ENCODE measurements at regions not wholly inside any gene's neighbourhood (a gene's known extent, or its start where the extent isn't known, plus 50 kb on each side); places are given as distances from the start of the nearest gene placed in this dataset.

GRCh38 chr14:97100306-97100705 is 303.1 kb downstream of the VRK1 start:
- Histone ChIP-seq H3K4me1 (ENCODE audit: control insufficient read depth in 2 of 3, insufficient read depth in 2 of 3, low read depth in 1 of 3, low read length in 3 of 3) (no peaks in the 10 kb centered on the region), H3K9ac (ENCODE audit: low read length in 3 of 3) (no peak overlapping the region), H3K27ac (ENCODE audit: low read depth in 2 of 2, low read length in 2 of 2) (no peak overlapping the region), H3K9me3 (ENCODE audit: control insufficient read depth in 2 of 3, insufficient read depth in 1 of 3, low read length in 3 of 3) (no peaks in the 10 kb centered on the region), H3K27me3 (ENCODE audit: control insufficient read depth, insufficient read depth, low read length) (no peaks in the 10 kb centered on the region), H3K36me3 (ENCODE audit: control insufficient read depth in 2 of 3, insufficient read depth in 3 of 3, low read length in 3 of 3) (no peaks in the 10 kb centered on the region), H3K4me3 (ENCODE audit: low read length in 3 of 3) (no peak overlapping the region)
- no peak for DNase-seq
- intact Hi-C loops (cut with DNase I): no loop called here
- TF ChIP-seq CTCF (IDR thresholded peaks at IDR 0.05; ENCODE audit: borderline replicate concordance, extremely low read depth, insufficient read depth): no peak
- FAIRE-seq: no peak

GRCh38 chr14:97101561-97101960 is 304.4 kb downstream of the VRK1 start:
- no peak for FAIRE-seq
- no peak for DNase-seq
- Histone ChIP-seq H3K27ac (ENCODE audit: low read depth in 2 of 2, low read length in 2 of 2) (no peak overlapping the region), H3K36me3 (ENCODE audit: control insufficient read depth in 2 of 3, insufficient read depth in 3 of 3, low read length in 3 of 3) (no peaks in the 10 kb centered on the region), H3K27me3 (ENCODE audit: control insufficient read depth, insufficient read depth, low read length) (no peaks in the 10 kb centered on the region), H3K4me3 (ENCODE audit: low read length in 3 of 3) (no peak overlapping the region), H3K9ac (ENCODE audit: low read length in 3 of 3) (no peak overlapping the region), H3K4me1 (ENCODE audit: control insufficient read depth in 2 of 3, insufficient read depth in 2 of 3, low read depth in 1 of 3, low read length in 3 of 3) (no peaks in the 10 kb centered on the region), H3K9me3 (ENCODE audit: control insufficient read depth in 2 of 3, insufficient read depth in 1 of 3, low read length in 3 of 3) (no peaks in the 10 kb centered on the region)
- intact Hi-C loops (cut with DNase I): no loop called here
- no peak for TF ChIP-seq CTCF (IDR thresholded peaks at IDR 0.05; ENCODE audit: borderline replicate concordance, extremely low read depth, insufficient read depth)

GRCh38 chr14:97104029-97104428 is 306.8 kb downstream of the VRK1 start:
- Histone ChIP-seq H3K27ac (ENCODE audit: low read depth in 2 of 2, low read length in 2 of 2) (no peak overlapping the region), H3K36me3 (ENCODE audit: control insufficient read depth in 2 of 3, insufficient read depth in 3 of 3, low read length in 3 of 3) (no peaks in the 10 kb centered on the region), H3K4me3 (ENCODE audit: low read length in 3 of 3) (no peak overlapping the region), H3K4me1 (ENCODE audit: control insufficient read depth in 2 of 3, insufficient read depth in 2 of 3, low read depth in 1 of 3, low read length in 3 of 3) (no peaks in the 10 kb centered on the region), H3K9ac (ENCODE audit: low read length in 3 of 3) (no peak overlapping the region), H3K27me3 (ENCODE audit: control insufficient read depth, insufficient read depth, low read length) (no peaks in the 10 kb centered on the region), H3K9me3 (ENCODE audit: control insufficient read depth in 2 of 3, insufficient read depth in 1 of 3, low read length in 3 of 3) (no peaks in the 10 kb centered on the region)
- intact Hi-C loops (cut with DNase I): no loop called here
- DNase-seq (no peak), FAIRE-seq (no peak)
- no peak for TF ChIP-seq CTCF (IDR thresholded peaks at IDR 0.05; ENCODE audit: borderline replicate concordance, extremely low read depth, insufficient read depth)

GRCh38 chr14:97106166-97106565 is 309.0 kb downstream of the VRK1 start:
- H3K4me1 ChIP-seq (ENCODE audit: control insufficient read depth in 2 of 3, insufficient read depth in 2 of 3, low read depth in 1 of 3, low read length in 3 of 3): no peaks in the 10 kb centered on the region
- no peak overlapping the region for H3K27ac ChIP-seq (ENCODE audit: low read depth in 2 of 2, low read length in 2 of 2)
- H3K4me3 ChIP-seq (ENCODE audit: low read length in 3 of 3): no peak overlapping the region
- DNase-seq: peak in 3 of 5 donors; percentile 6 to 29 (median 26)
- H3K9me3 ChIP-seq (ENCODE audit: control insufficient read depth in 2 of 3, insufficient read depth in 1 of 3, low read length in 3 of 3): peaks cover 0 to 4% (median 0%) of the 10 kb centered on the region in 3 donors
- TF ChIP-seq CTCF (IDR thresholded peaks at IDR 0.05; ENCODE audit: borderline replicate concordance, extremely low read depth, insufficient read depth): no peak
- no peak overlapping the region for H3K9ac ChIP-seq (ENCODE audit: low read length in 3 of 3)
- intact Hi-C loops (cut with DNase I): no loop called here
- FAIRE-seq: no peak
- no peaks in the 10 kb centered on the region for H3K27me3 ChIP-seq (ENCODE audit: control insufficient read depth, insufficient read depth, low read length)
- no peaks in the 10 kb centered on the region for H3K36me3 ChIP-seq (ENCODE audit: control insufficient read depth in 2 of 3, insufficient read depth in 3 of 3, low read length in 3 of 3)

Measured in kidney (tissue), 13 donors.